WTC11 (cell line): ENCODE measurements at regions not wholly inside any gene's neighbourhood (a gene's known extent, or its start where the extent isn't known, plus 50 kb on each side); places are given as distances from the start of the nearest gene placed in this dataset.

ENCODE experiments used
- ATAC-seq: fragments of 200-7000 bp; cut with Tn5 transposase; 2 replicates; pipeline ENCODE4 v1.10.0; 2021; ENCODE audit warnings: mild to moderate bottlenecking, moderate library complexity
- CTCF ChIA-PET: fragments of 300-600 bp; sonication (Branson Sonifier 250); formaldehyde crosslinking; loops from one replicate; lab custom pipeline; 2021; ENCODE audit warnings: antibody characterized with exemption; lab: Charles Lee
- POLR2A ChIA-PET: fragments of 350-600 bp; sonication (Branson Sonifier 250); formaldehyde crosslinking; loops from one replicate; lab custom pipeline; 2021; ENCODE audit warnings: antibody characterized with exemption; lab: Charles Lee
- DNase-seq: peaks from one replicate; pipeline ENCODE4 v3.0.0; 2021; ENCODE audit warnings: low spot score
- H3K27ac Mint-ChIP-seq: 2 replicates; pipeline ENCODE4 v1.8.0; 2021; ENCODE audit warnings: mixed read lengths
- H3K27me3 Mint-ChIP-seq: 2 replicates; pipeline ENCODE4 v1.8.0; 2021; ENCODE audit warnings: low read depth, mild to moderate bottlenecking, moderate library complexity, mixed read lengths
- H3K36me3 Mint-ChIP-seq: 2 replicates; pipeline ENCODE4 v1.8.0; 2021; ENCODE audit warnings: mixed read lengths
- H3K4me1 Mint-ChIP-seq: 2 replicates; pipeline ENCODE4 v1.8.0; 2022; ENCODE audit warnings: mixed read lengths
- H3K4me3 Mint-ChIP-seq: 2 replicates; pipeline ENCODE4 v1.8.0; 2021; ENCODE audit warnings: mild to moderate bottlenecking, moderate library complexity, mixed read lengths
- H3K9me3 Mint-ChIP-seq: 2 replicates; pipeline ENCODE4 v1.8.0; 2021; ENCODE audit warnings: mixed read lengths
- AFF4 ChIP-seq: sonication (generic); formaldehyde crosslinking; IDR thresholded peaks from 2 replicates; pipeline ENCODE4 v1.8.1; 2023; ENCODE audit warnings: mild to moderate bottlenecking, missing genetic modification reagents, borderline replicate concordance
- ARID4B ChIP-seq: sonication (generic); formaldehyde crosslinking; IDR thresholded peaks from 2 replicates; pipeline ENCODE4 v1.8.0; 2023; ENCODE audit warnings: missing genetic modification reagents, mild to moderate bottlenecking, borderline replicate concordance
- E2F5 ChIP-seq: sonication (generic); formaldehyde crosslinking; IDR thresholded peaks from 2 replicates; pipeline ENCODE4 v1.8.1; 2022; ENCODE audit warnings: mild to moderate bottlenecking, moderate library complexity, missing genetic modification reagents
- FOXP1 ChIP-seq: sonication (generic); formaldehyde crosslinking; IDR thresholded peaks from 2 replicates; pipeline ENCODE4 v1.8.0; 2022; ENCODE audit warnings: missing genetic modification reagents, mild to moderate bottlenecking, moderate library complexity, borderline replicate concordance
- NFYB ChIP-seq: sonication (generic); formaldehyde crosslinking; conservative IDR thresholded peaks from 2 replicates; pipeline ENCODE4 v1.8.0; 2022; ENCODE audit warnings: low read depth, missing genetic modification reagents
- NR1H2 ChIP-seq: sonication (generic); formaldehyde crosslinking; IDR thresholded peaks from 2 replicates; pipeline ENCODE4 v1.9.0; 2021; ENCODE audit warnings: mild to moderate bottlenecking, moderate library complexity, missing genetic modification reagents
- USF2 ChIP-seq: sonication (generic); formaldehyde crosslinking; IDR thresholded peaks from 2 replicates; pipeline ENCODE4 v1.8.1; 2023; ENCODE audit warnings: mild to moderate bottlenecking, missing genetic modification reagents, moderate library complexity
- ZBTB43 ChIP-seq: sonication (generic); formaldehyde crosslinking; IDR thresholded peaks from 2 replicates; pipeline ENCODE4 v1.8.1; 2023; ENCODE audit warnings: mild to moderate bottlenecking, missing genetic modification reagents
- ZNF317 ChIP-seq: sonication (generic); formaldehyde crosslinking; IDR thresholded peaks from 2 replicates; pipeline ENCODE4 v1.8.1; 2023; ENCODE audit warnings: low read depth, mild to moderate bottlenecking, moderate library complexity, missing genetic modification reagents, borderline replicate concordance
- ZNF671 ChIP-seq: fragments of 250-450 bp; sonication (Bioruptor Pico); IDR thresholded peaks from 2 replicates; pipeline ENCODE4 v1.8.0; 2021; ENCODE audit warnings: mild to moderate bottlenecking
- TF ChIP-seq, protein P1 (sequence below): sonication (generic); formaldehyde crosslinking; IDR thresholded peaks from 2 replicates; pipeline ENCODE4 v1.8.1; 2023; ENCODE audit warnings: mild to moderate bottlenecking, missing genetic modification reagents, moderate library complexity
- TF ChIP-seq, protein P2 (sequence below): sonication (generic); formaldehyde crosslinking; IDR thresholded peaks from 2 replicates; pipeline ENCODE4 v1.8.0; 2022; ENCODE audit warnings: mild to moderate bottlenecking, missing genetic modification reagents

- Mint-ChIP-seq H3K4me1 (no peaks in the 10 kb centered on the region), H3K36me3 (peaks cover 66% of the 10 kb centered on the region), H3K4me3 (no peak overlapping the region), H3K27ac (no peak overlapping the region)
- POLR2A ChIA-PET: no interaction called here
- TF ChIP-seq NFYB (CRISPR knock-in tag) (no peak), ZNF671 (CRISPR knock-in tag) (no peak), ARID4B (no peak), FOXP1 (CRISPR knock-in tag) (no peak)
- TF ChIP-seq, protein P1, sequence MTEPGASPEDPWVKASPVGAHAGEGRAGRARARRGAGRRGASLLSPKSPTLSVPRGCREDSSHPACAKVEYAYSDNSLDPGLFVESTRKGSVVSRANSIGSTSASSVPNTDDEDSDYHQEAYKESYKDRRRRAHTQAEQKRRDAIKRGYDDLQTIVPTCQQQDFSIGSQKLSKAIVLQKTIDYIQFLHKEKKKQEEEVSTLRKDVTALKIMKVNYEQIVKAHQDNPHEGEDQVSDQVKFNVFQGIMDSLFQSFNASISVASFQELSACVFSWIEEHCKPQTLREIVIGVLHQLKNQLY (CRISPR knock-in tag): no peak
- TF ChIP-seq, all 79 proteins: peak for 0
- peaks cover 81% of the 10 kb centered on the region for H3K9me3 Mint-ChIP-seq
- CTCF ChIA-PET: no interaction called here
- ATAC-seq (no peak), DNase-seq (no peak)
- peaks cover 17% of the 10 kb centered on the region for H3K27me3 Mint-ChIP-seq
Measured at GRCh38 chr16:5581428-5581827, 483.8 kb upstream of the EEF2KMT start.

- Mint-ChIP-seq H3K27ac (no peak overlapping the region), H3K4me1 (no peaks in the 10 kb centered on the region), H3K36me3 (peaks cover 66% of the 10 kb centered on the region), H3K27me3 (peaks cover 16% of the 10 kb centered on the region), H3K9me3 (peaks cover 81% of the 10 kb centered on the region), H3K4me3 (no peak overlapping the region)
- TF ChIP-seq ZNF317 (CRISPR knock-in tag) (no peak), USF2 (CRISPR knock-in tag) (no peak), ZBTB43 (CRISPR knock-in tag) (no peak), NR1H2 (CRISPR knock-in tag) (no peak), E2F5 (CRISPR knock-in tag) (no peak), AFF4 (CRISPR knock-in tag) (no peak)
- TF ChIP-seq, protein P2, sequence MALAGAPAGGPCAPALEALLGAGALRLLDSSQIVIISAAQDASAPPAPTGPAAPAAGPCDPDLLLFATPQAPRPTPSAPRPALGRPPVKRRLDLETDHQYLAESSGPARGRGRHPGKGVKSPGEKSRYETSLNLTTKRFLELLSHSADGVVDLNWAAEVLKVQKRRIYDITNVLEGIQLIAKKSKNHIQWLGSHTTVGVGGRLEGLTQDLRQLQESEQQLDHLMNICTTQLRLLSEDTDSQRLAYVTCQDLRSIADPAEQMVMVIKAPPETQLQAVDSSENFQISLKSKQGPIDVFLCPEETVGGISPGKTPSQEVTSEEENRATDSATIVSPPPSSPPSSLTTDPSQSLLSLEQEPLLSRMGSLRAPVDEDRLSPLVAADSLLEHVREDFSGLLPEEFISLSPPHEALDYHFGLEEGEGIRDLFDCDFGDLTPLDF (CRISPR knock-in tag): no peak
- CTCF ChIA-PET: no interaction called here
- no peak for ATAC-seq
- DNase-seq: no peak
- POLR2A ChIA-PET: no interaction called here
Measured at GRCh38 chr16:5580772-5581171, 483.2 kb upstream of the EEF2KMT start.
